H1 (cell line): ENCODE measurements at regions not wholly inside any gene's neighbourhood (a gene's known extent, or its start where the extent isn't known, plus 50 kb on each side); places are given as distances from the start of the nearest gene placed in this dataset.

Experiments
- CTCF ChIA-PET: fragments of 300-600 bp; sonication (Branson Sonifier 250); formaldehyde crosslinking; loops from one replicate; lab custom pipeline; 2021; ENCODE audit not compliant: partially characterized antibody; lab: Charles Lee
- POLR2A ChIA-PET: fragments of 300-600 bp; sonication (Branson Sonifier 250); formaldehyde crosslinking; loops from one replicate; lab custom pipeline; 2021; ENCODE audit warnings: inconsistent platforms; ENCODE audit not compliant: partially characterized antibody; lab: Charles Lee
- DNase-seq, 2 experiments: peaks; one replicate each; pipeline versions ENCODE4 v3.0.0 to v3.0.0-alpha.2; 2010 to 2022; ENCODE audit warnings: low spot score in 2 of 2, low read depth in 1 of 2, mixed read lengths in 1 of 2
- FAIRE-seq: peaks from 2 replicates; lab custom pipeline; 2011; peaks lifted over from hg19 to GRCh38; lab: Jason Lieb, UNC
- H2AFZ ChIP-seq: 2 replicates; pipeline ENCODE4 v1.8.1; 2012; ENCODE audit warnings: low read length, inconsistent platforms
- H2AK5ac ChIP-seq: 2 replicates; pipeline ENCODE4 v1.6.1; 2013; ENCODE audit warnings: low read depth, low read length
- H2BK120ac ChIP-seq: replicated peaks from 2 replicates; pipeline ENCODE3; 2013; ENCODE audit warnings: low read depth, low read length, inconsistent platforms
- H2BK12ac ChIP-seq: 2 replicates; pipeline ENCODE4 v1.6.1; 2013; ENCODE audit warnings: low read depth, low read length
- H2BK15ac ChIP-seq: 2 replicates; pipeline ENCODE4 v1.6.1; 2013; ENCODE audit warnings: low read length
- H2BK20ac ChIP-seq: 2 replicates; pipeline ENCODE4 v1.6.1; 2013; ENCODE audit warnings: low read length
- H2BK5ac ChIP-seq: 2 replicates; pipeline ENCODE4 v1.6.1; 2013; ENCODE audit warnings: low read depth, low read length
- H3K14ac ChIP-seq: 2 replicates; pipeline ENCODE4 v1.6.1; 2013; ENCODE audit warnings: inconsistent platforms; ENCODE audit not compliant: insufficient read length
- H3K18ac ChIP-seq: 2 replicates; pipeline ENCODE4 v1.6.1; 2013; ENCODE audit warnings: low read length; ENCODE audit errors: extremely low read depth
- H3K23ac ChIP-seq: 2 replicates; pipeline ENCODE4 v1.6.1; 2013; ENCODE audit warnings: inconsistent platforms; ENCODE audit not compliant: insufficient read length
- H3K23me2 ChIP-seq: 2 replicates; pipeline ENCODE4 v1.6.1; 2013; ENCODE audit warnings: low read depth, low read length
- H3K27ac ChIP-seq: 2 replicates; pipeline ENCODE4 v1.6.1; 2011; ENCODE audit warnings: low read depth, low read length, inconsistent platforms
- H3K27me3 ChIP-seq, 4 experiments: replicated peaks in 1 of 4; 1 replicate in 1 of 4; 2 replicates in 3 of 4; pipeline versions ENCODE4 v1.6.1 to v1.8.1; 2011 to 2013; ENCODE audit warnings: low read length in 3 of 4, mild to moderate bottlenecking in 3 of 4, inconsistent platforms in 2 of 4, mixed read lengths in 2 of 4, moderate library complexity in 1 of 4; ENCODE audit not compliant: control insufficient read depth in 3 of 4, insufficient read depth in 3 of 4; ENCODE audit errors: extremely low read depth in 1 of 4
- H3K36me3 ChIP-seq, 4 experiments: 2 replicates each; pipeline versions ENCODE4 v1.6.1 to v1.8.1; 2011 to 2013; ENCODE audit warnings: mild to moderate bottlenecking in 4 of 4, low read length in 3 of 4, moderate library complexity in 2 of 4, control low read depth in 1 of 4, inconsistent platforms in 1 of 4; ENCODE audit not compliant: insufficient read depth in 4 of 4, control insufficient read depth in 2 of 4
- H3K4ac ChIP-seq: replicated peaks from 2 replicates; pipeline ENCODE3; 2013; ENCODE audit warnings: low read length, low read depth, mixed read lengths, inconsistent platforms; ENCODE audit not compliant: insufficient read length
- H3K4me1 ChIP-seq, 4 experiments: replicated peaks in 1 of 4; 1 replicate in 1 of 4; 2 replicates in 3 of 4; pipeline versions ENCODE4 v1.6.1 to v1.8.1; 2011 to 2013; ENCODE audit warnings: low read length in 3 of 4, inconsistent platforms in 2 of 4, mixed read lengths in 1 of 4; ENCODE audit not compliant: insufficient read depth in 4 of 4, control insufficient read depth in 3 of 4
- H3K4me2 ChIP-seq, 2 experiments: 2 replicates each; pipeline versions ENCODE4 v1.6.1 to v1.8.1; 2011 to 2013; ENCODE audit warnings: low read depth in 2 of 2, low read length in 2 of 2, control low read depth in 1 of 2, inconsistent platforms in 1 of 2, mild to moderate bottlenecking in 1 of 2; ENCODE audit not compliant: insufficient read depth in 1 of 2
- H3K4me3 ChIP-seq, 4 experiments: fragments of 200-600, 300-600 bp in 1 of 4; sonication (generic), shearing (Covaris generic), sonication (Bioruptor Twin) in 1 of 4; 2 replicates each; pipeline versions ENCODE4 v1.5.1 to v1.8.1; 2011 to 2016; ENCODE audit warnings: low read length in 4 of 4, low read depth in 3 of 4, control low read depth in 2 of 4, inconsistent platforms in 2 of 4, mild to moderate bottlenecking in 2 of 4, mixed read lengths in 1 of 4, moderate library complexity in 1 of 4; ENCODE audit not compliant: insufficient read depth in 2 of 4; ENCODE audit errors: extremely low read depth in 1 of 4
- H3K56ac ChIP-seq: replicated peaks from 2 replicates; pipeline ENCODE3; 2013; ENCODE audit warnings: low read depth, mild to moderate bottlenecking, mixed read lengths, low read length, inconsistent platforms; ENCODE audit not compliant: insufficient read length
- H3K79me1 ChIP-seq: 2 replicates; pipeline ENCODE4 v1.6.1; 2013; ENCODE audit warnings: low read depth, low read length, control low read depth
- H3K79me2 ChIP-seq, 2 experiments: 2 replicates each; pipeline versions ENCODE4 v1.6.1 to v1.8.1; 2012 to 2013; ENCODE audit warnings: low read length in 2 of 2, mild to moderate bottlenecking in 2 of 2, inconsistent platforms in 1 of 2; ENCODE audit not compliant: insufficient read depth in 2 of 2, control insufficient read depth in 1 of 2
- H3K9ac ChIP-seq, 4 experiments: replicated peaks in 1 of 4; 1 replicate in 1 of 4; 2 replicates in 3 of 4; pipeline versions ENCODE4 v1.6.1 to v1.8.1; 2011 to 2013; ENCODE audit warnings: low read depth in 3 of 4, low read length in 3 of 4, control low read depth in 2 of 4, mild to moderate bottlenecking in 2 of 4, moderate library complexity in 2 of 4, inconsistent platforms in 1 of 4; ENCODE audit errors: extremely low read depth in 1 of 4
- H3K9me3 ChIP-seq, 2 experiments: 2 replicates each; pipeline versions ENCODE4 v1.6.1 to v1.8.1; 2012 to 2013; ENCODE audit warnings: mild to moderate bottlenecking in 2 of 2, moderate library complexity in 2 of 2, control low read depth in 1 of 2, inconsistent platforms in 1 of 2, low read depth in 1 of 2, low read length in 1 of 2, mixed read lengths in 1 of 2; ENCODE audit not compliant: insufficient read depth in 2 of 2
- H4K20me1 ChIP-seq, 2 experiments: replicated peaks in 1 of 2; 2 replicates each; pipeline versions ENCODE3 to v1.8.1; 2011 to 2013; ENCODE audit warnings: inconsistent platforms in 2 of 2, low read length in 2 of 2, mild to moderate bottlenecking in 1 of 2; ENCODE audit not compliant: insufficient read depth in 2 of 2, control insufficient read depth in 1 of 2
- H4K5ac ChIP-seq: 2 replicates; pipeline ENCODE4 v1.6.1; 2013; ENCODE audit warnings: low read length, low read depth, mixed read lengths, inconsistent platforms; ENCODE audit not compliant: insufficient read length
- H4K8ac ChIP-seq: 2 replicates; pipeline ENCODE4 v1.8.0; 2013; ENCODE audit warnings: mild to moderate bottlenecking, moderate library complexity, low read length, inconsistent platforms; ENCODE audit not compliant: insufficient read depth; ENCODE audit errors: extremely low read depth
- H4K91ac ChIP-seq: replicated peaks from 2 replicates; pipeline ENCODE3; 2013; ENCODE audit warnings: low read length, mixed read lengths, inconsistent platforms; ENCODE audit not compliant: insufficient read length
- ASH2L ChIP-seq: fragments of 200-600, 300-600 bp; sonication (generic); IDR thresholded peaks from one replicate; pipeline ENCODE4 v1.7.1; 2017; ENCODE audit warnings: low read length
- BACH1 ChIP-seq: IDR thresholded peaks from 2 replicates; pipeline ENCODE4 v1.6.1; 2012; ENCODE audit warnings: low read length, improper control_type of control experiment
- CEBPB ChIP-seq: IDR thresholded peaks from 2 replicates; pipeline ENCODE4 v1.6.1; 2012; ENCODE audit warnings: low read depth, low read length
- JUN ChIP-seq: IDR thresholded peaks from 2 replicates; pipeline ENCODE4 v1.6.1; 2011; ENCODE audit warnings: low read depth, mild to moderate bottlenecking, improper control_type of control experiment, low read length
- JUND ChIP-seq: IDR thresholded peaks from 2 replicates; pipeline ENCODE4 v1.6.1; 2011; ENCODE audit warnings: mild to moderate bottlenecking, improper control_type of control experiment, low read length
- KDM1A ChIP-seq: fragments of 200-600, 300-600 bp; sonication (generic); IDR thresholded peaks from 2 replicates; pipeline ENCODE4 v1.7.1; 2016; ENCODE audit warnings: mild to moderate bottlenecking, low read length, borderline replicate concordance
- POLR2A ChIP-seq, 2 experiments: IDR thresholded peaks; 1 replicate in 1 of 2; 2 replicates in 1 of 2; pipeline ENCODE4 v1.6.1; 2011; ENCODE audit warnings: low read depth in 2 of 2, low read length in 2 of 2, mild to moderate bottlenecking in 2 of 2; ENCODE audit errors: control extremely low read depth in 1 of 2
- POLR2AphosphoS5 ChIP-seq: IDR thresholded peaks from 2 replicates; pipeline ENCODE4 v1.6.1; 2011; ENCODE audit warnings: low read depth, low read length
- SP4 ChIP-seq: IDR thresholded peaks from 2 replicates; pipeline ENCODE4 v1.6.1; 2012; ENCODE audit warnings: low read length, inconsistent platforms
- SRF ChIP-seq: IDR thresholded peaks from 2 replicates; pipeline ENCODE4 v1.6.1; 2011; ENCODE audit warnings: mild to moderate bottlenecking, low read depth, low read length, moderate library complexity
- SUZ12 ChIP-seq: fragments of 200-600 bp; sonication (generic); IDR thresholded peaks from 2 replicates; pipeline ENCODE4 v1.6.1; 2012; ENCODE audit warnings: mild to moderate bottlenecking, inconsistent platforms, low read length, moderate library complexity, mixed read lengths
- YY1 ChIP-seq: IDR thresholded peaks from 2 replicates; pipeline ENCODE4 v1.6.1; 2011; ENCODE audit warnings: low read depth, mild to moderate bottlenecking, low read length
- ZNF274 ChIP-seq: IDR thresholded peaks from 2 replicates; pipeline ENCODE4 v1.7.0; 2012; ENCODE audit warnings: low read length, borderline replicate concordance; ENCODE audit errors: extremely low read depth
- WGBS, 2 experiments: shearing (Covaris generic) in 1 of 2; methylation state at CpG; one replicate each; pipeline versions ENCODE4 v1.1.6 to v1.1.7; 2013 to 2015; ENCODE audit warnings: low lambda C conversion rate in 2 of 2, mixed read lengths in 2 of 2, inconsistent platforms in 1 of 2, low coverage in 1 of 2, missing lambda C conversion rate in 1 of 2; ENCODE audit not compliant: insufficient replicate concordance in 2 of 2, insufficient coverage in 1 of 2, insufficient read length in 1 of 2; ENCODE audit errors: extremely low coverage in 1 of 2, missing lambda C conversion rate in 1 of 2; 5-methylcytosine and 5-hydroxymethylcytosine counted together

- H4K8ac ChIP-seq: no peak overlapping the region
- no peak for DNase-seq
- H2BK20ac ChIP-seq: no peak overlapping the region
These were observed 206.4 kb upstream of the P2RY1 start for GRCh38 chr3:152628496-152628895.

More at GRCh38 chr3:152628496-152628895, 206.4 kb upstream of the P2RY1 start:
- no peak overlapping the region for H4K91ac ChIP-seq
- ChIA-PET CTCF (no interaction called here), POLR2A (no interaction called here)
- H3K36me3 ChIP-seq: no peaks in the 10 kb centered on the region
- no peaks in the 10 kb centered on the region for H3K79me1 ChIP-seq
- H3K14ac ChIP-seq: no peak overlapping the region
- H3K9ac ChIP-seq: no peak overlapping the region
- H2BK12ac ChIP-seq: no peak overlapping the region
- no peaks in the 10 kb centered on the region for H3K4me1 ChIP-seq
- no peak overlapping the region for H3K27ac ChIP-seq
- H3K18ac ChIP-seq: no peak overlapping the region
- no peak overlapping the region for H3K4me3 ChIP-seq
- H3K79me2 ChIP-seq: no peaks in the 10 kb centered on the region
- H3K4me2 ChIP-seq: no peak overlapping the region
- no peak overlapping the region for H2AFZ ChIP-seq
- H4K20me1 ChIP-seq: no peaks in the 10 kb centered on the region
- no peak overlapping the region for H3K4ac ChIP-seq
- no peak overlapping the region for H2BK15ac ChIP-seq
- no peak overlapping the region for H3K56ac ChIP-seq
- H4K5ac ChIP-seq: no peak overlapping the region
- H2BK5ac ChIP-seq: no peak overlapping the region
- no peaks in the 10 kb centered on the region for H3K9me3 ChIP-seq
- no peak overlapping the region for H3K23ac ChIP-seq
- H2BK120ac ChIP-seq: no peak overlapping the region
- H3K23me2 ChIP-seq: no peaks in the 10 kb centered on the region
- WGBS, 2 experiments: 93% methylated on average over 3 of the region's 3 CpGs; no CpG with 5 or more reads in 1 of the 2 experiments
- no peak overlapping the region for H2AK5ac ChIP-seq
- no peak for TF ChIP-seq POLR2A (IDR thresholded peaks at IDR 0.05; ENCODE audit: control extremely low read depth in 1 of 2, low read depth in 2 of 2, low read length in 2 of 2)
- no peak for TF ChIP-seq JUN
- no peak for TF ChIP-seq KDM1A
- no peak for TF ChIP-seq BACH1
- TF ChIP-seq POLR2AphosphoS5: no peak
- no peak for TF ChIP-seq SRF
- no peak for TF ChIP-seq YY1
- no peak for TF ChIP-seq JUND
- no peak for TF ChIP-seq ZNF274
- TF ChIP-seq CEBPB: no peak
- no peak for TF ChIP-seq SUZ12
- no peak for TF ChIP-seq ASH2L
- no peak for TF ChIP-seq SP4
- no peaks in the 10 kb centered on the region for H3K27me3 ChIP-seq
- no peak for FAIRE-seq
